HG03064 (cell line): ENCODE measurements at regions not wholly inside any gene's neighbourhood (a gene's known extent, or its start where the extent isn't known, plus 50 kb on each side); places are given as distances from the start of the nearest gene placed in this dataset.
"Not testable (repeated sequence)": the region's sequence is repeated elsewhere in the genome, so short reads cannot be mapped to it uniquely, and the experiment has no call there.

Experiments
- ATAC-seq: cut with Tn5 transposase; IDR thresholded peaks from one replicate; pipeline ENCODE4 v1.9.1; 2021; ENCODE audit warnings: low read depth; ENCODE audit not compliant: unreplicated experiment

DNA sequence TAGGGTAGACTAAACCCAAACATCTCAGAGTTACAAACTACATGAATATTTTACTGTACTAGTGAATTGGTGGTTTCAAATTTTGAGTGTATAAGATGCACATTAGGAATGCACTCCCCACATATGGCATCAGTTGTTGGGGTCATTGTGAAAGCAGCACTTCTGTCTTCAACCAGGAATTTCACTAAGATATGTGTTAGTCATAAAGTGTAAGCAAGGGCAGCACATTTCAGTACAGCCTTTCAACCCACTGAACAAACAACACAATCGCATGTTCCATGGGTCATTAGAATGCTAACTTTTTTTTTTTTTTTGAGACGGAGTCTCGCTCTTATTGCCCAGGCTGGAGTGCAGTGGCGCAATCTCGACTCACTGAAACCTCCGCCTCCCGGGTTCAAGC is 164.1 kb upstream of the MAP2 start:
- ATAC-seq, result no peak

DNA sequence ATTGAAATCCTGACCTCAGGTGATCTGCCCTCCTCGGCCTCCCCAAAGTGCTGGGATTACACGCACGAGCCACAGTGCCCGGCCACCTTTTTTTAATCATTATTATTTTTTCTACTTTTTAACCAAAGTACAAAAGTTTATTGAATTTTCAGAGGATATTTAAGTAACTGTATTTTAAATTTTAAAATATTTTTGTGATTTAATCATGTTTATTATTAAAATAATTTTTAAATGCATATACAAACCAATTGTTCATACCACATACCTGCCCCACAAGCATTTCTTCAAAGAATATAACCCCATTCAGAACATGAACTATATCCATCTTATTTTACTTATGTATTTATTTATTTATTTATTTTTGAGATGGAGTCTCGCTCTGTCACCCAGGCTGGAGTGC is 163.6 kb upstream of the MAP2 start:
- no peak for ATAC-seq

DNA sequence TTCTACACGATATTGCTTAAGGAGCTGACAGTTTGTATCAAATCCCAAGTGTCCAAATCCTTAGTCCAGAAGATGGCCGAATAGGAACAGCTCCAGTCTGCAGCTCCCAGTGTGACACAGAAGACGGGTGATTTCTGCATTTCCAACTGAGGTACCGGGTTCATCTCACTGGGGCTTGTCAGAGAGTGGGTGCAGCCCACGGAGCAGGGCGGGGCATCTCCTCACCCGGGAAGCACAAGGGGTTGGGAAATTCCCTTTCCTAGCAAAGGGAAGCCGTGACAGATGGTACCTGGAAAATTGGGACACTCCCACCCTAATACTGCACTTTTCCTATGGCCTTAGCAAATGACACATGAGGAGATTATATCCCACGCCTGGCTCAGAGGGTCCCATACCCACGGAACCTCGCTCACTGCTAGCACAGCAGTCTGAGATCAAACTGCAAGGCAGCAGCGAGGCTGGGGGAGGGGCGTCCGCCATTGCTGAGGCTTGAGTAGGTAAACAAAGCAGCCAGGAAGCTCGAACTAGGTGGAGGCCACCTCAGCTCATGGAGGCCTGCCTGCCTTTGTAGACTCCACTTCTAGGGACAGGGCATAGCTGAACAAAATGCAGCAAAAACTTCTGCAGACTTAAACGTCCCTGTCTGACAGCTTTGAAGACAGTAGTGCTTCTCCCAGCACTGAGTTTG is 162.3 kb upstream of the MAP2 start:
- not testable (repeated sequence) for ATAC-seq

DNA sequence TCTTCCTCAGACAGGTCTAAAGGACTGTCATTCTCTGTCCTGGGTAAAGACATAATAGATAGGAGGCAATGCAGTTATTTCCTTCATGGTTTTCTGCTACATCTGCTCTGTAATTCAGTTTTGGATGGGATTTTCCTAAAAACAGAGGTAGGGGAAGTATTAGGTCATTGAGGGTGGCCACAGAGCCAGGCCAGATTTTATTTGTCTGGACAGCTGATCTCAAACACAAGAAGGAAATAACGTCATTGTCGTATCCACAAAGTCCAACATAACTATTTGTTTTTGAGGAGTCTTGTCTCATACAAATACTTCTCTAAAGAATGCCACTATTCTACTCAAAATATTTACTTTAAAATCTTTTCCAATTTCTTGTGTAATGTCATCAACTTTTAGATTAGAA is 154.8 kb upstream of the MAP2 start:
- ATAC-seq, result no peak

DNA sequence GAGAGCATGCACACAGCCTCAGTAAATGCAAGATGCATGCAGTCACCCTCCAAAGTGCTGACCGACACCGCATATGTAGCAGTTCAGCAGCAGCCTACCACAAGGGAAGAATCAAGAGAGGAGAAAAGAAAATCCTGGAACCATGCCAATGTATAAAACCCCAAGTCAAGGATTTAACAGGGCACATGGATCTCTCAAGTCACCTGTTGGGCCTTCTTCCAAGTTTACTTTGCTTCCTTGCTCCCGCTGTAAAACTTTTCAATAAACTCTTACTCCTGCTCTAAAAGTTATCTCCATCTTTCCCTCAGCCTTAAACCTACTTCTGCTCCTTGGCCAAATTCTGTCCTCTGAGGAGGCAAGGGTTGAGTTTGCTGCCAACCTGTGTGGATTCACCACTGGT is 147.8 kb upstream of the MAP2 start:
- ATAC-seq, result no peak

DNA sequence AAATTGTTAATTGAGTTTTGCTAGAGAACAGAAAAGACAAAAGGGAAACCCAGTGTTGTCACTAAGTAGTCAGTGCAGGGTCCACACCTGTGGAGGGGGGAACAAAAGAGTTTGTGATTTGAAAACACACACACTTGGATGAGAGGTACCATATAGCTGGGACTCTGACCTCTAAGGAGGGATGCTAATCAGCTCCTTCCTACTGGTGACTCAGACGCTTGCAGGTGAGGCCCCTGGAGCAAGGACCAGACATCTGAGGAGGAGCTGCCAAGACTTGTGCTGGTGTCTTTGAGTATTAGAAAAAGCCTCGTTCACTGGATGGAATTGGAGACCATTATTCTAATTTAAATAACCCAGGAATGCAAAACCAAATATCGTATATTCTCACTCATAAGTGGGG is 146.4 kb upstream of the MAP2 start:
- no peak for ATAC-seq

DNA sequence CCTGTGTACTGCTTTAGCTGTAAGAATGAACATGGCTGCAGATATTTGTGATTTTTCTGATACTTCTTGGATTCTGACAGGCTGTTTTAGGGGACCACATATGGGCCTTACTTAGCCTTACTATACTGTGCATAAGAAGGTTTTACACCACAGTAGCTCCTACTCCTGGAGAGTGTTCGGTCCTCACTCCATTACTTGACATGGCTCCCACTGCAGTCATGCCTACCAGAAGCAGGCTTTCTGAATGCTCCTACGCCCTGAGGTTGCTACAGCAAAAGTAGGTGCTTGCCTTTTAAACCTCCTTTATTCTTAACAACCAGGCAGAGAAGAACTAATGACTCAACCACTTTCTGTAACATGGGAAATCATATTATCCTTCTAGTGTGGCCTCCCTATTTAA is 125.2 kb upstream of the MAP2 start:
- no peak for ATAC-seq

DNA sequence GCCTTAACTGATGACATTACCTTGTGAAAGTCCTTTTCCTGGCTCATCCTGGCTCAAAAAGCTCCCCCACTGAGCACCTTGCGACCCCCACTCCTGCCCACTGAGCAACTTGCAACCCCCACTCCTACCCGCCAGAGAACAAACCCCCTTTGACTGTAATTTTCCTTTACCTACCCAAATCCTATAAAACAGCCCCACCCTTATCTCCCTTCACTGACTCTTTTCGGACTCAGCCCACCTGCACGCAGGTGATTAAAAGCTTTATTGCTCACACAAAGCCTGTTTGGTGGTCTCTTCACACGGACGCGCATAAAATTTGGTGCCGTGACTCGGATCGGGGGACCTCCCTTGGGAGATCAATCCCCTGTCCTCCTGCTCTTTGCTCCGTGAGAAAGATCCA is 124.4 kb upstream of the MAP2 start:
- ATAC-seq, result not testable (repeated sequence)

DNA sequence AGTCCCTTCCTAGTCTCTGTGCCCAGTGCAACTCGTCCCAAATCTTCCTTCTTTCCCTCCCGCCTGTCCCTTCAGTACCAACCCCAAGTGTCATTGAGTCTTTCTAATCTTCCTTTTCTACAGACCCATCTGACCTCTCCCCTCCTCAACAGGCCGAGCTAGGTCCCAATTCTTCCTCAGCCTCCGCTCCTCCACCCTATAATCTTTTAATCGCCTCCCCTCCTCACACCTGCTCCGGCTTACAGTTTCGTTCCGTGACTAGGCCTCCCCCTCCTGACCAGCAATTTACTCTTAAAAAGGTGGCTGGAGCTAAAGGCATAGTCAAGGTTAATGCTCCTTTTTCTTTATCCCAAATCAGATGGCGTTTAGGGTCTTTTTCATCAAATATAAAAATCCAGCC is 123.1 kb upstream of the MAP2 start:
- ATAC-seq, result not testable (repeated sequence)

DNA sequence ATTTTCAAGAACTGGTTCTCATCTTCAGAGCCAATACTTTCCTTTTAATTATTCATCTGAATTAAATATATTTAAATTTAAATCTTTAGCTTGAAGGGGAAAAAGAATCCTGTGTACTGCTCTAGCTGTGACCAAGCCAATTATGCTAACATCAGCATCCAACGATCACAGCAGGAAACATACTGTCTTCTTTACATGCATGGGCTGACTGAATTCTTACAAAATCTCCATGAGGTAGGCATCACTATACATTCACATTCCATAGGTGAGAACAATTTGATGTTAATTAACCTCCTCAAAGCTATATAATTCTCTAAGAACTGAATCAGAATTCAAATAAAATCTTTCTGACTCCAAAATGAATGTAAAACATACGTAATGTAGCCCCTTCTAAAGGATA is 118.8 kb upstream of the MAP2 start:
- no peak for ATAC-seq

DNA sequence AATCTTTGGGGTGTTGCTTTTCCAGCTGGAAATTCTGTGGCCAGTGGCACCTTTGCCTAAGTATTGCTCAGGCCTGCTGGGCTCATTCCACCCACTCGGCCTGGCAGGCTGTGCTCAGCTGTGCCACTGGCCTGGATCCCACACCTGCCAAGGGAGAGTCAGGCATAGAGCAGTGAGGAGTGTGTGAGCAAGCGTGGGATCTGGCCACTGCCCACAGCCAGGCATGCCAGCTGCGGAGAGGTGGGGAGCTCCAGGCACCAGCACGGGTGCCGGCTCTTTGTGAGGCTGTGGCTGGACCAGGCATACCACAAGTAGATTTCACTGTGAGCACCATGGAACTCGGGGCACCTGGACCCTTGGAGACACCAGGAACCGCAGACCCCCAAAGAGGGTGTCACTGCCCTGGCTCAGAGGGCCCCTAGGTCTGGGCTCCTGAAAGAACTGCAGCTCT is 118.1 kb upstream of the MAP2 start:
- ATAC-seq, result no peak

DNA sequence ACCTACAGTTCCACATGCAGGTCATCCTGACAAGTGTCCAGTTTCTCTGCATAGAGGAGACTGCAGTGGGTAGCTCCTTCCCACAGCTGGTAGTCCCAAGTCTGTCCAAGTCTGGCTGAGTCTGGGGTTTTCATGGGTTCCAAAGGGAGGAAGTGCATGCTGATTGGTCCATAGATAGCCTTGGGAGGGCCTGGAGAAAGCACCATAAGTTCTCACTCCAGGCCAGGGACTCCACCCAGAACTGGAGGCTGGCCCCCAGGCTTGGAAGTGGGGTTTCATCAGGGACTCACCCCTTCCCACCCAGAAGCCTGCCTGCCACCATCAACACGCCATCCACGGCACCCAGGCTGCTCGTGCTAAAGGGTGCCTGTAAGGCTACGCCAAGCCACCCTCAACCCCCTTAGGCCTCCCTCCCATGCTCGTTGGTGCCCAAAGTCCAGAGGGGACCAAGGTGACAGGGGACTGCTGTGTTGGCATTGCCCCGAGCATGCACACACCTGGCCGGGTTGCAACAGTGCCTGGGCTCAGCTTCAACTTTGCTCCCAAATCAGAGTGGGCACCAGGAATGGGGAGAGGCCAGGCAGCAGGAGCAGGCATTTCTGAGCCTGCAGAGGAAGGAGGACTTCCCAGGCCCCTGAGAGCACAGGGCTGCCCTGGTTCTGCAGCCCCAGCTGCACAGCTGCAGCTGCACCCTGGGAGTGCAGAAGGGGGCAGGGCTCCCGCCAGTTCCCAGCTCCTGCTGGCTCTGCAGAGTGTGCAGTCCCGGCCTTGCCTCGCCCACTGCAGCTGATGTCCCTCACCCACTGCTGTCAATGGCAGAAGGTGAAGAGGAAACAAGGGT is 116.5 kb upstream of the MAP2 start:
- no peak for ATAC-seq

DNA sequence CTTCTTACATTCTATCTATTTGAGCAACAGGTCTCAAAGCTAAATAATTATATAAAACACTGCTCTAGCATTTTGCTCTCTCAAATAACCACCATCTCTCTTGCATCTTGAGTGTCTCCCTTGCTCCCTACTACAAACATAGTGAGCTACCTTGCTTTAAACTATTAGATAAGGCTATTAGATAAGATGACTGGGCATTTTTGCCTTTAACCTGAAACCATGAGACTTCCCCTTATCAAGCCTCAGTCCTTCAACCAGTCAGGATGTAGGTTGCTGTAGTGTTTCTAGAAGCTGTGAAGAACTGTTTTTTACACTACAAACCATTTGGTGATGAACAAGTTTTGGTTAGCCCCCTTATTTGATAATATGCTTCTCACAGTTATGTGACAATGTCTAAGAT is 115.4 kb upstream of the MAP2 start:
- no peak for ATAC-seq

DNA sequence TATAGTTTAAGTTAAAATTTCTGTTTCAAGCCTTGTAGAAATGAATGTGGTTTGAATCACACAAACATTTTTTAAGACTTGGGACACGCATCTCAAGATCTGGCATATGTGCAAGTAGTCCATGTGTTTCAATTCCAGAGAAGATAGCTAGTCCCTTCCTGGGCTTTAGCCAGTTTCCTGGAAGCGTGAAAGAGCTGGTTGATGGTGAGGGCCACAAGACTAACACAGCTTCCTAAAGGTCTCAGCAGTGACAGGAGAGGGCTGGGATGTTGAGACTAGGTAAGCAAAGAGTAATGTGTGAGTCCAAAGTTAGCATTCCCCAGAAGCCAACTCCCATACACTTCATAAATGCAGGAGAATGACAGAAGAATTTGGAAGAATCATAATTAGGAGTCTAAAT is 111.9 kb upstream of the MAP2 start:
- no peak for ATAC-seq

DNA sequence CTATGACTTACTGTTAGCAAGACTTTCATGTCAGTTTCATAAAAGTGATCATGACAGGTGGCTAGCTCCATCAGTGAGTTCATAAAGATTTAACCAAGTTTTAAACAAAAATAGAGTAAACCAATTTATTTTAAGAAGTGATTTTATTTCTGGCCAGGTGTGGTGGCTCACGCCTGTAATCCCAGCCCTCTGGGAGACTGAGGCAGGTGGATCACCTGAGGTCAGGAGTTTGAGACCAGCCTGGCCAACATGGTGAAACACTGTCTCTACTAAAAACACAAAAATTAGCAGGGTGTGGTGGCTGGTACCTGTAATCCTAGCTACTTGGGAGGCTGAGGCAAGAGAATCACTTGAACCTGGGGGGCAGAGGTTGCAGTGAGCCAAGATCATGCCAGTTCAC is 111.4 kb upstream of the MAP2 start:
- not testable (repeated sequence) for ATAC-seq

DNA sequence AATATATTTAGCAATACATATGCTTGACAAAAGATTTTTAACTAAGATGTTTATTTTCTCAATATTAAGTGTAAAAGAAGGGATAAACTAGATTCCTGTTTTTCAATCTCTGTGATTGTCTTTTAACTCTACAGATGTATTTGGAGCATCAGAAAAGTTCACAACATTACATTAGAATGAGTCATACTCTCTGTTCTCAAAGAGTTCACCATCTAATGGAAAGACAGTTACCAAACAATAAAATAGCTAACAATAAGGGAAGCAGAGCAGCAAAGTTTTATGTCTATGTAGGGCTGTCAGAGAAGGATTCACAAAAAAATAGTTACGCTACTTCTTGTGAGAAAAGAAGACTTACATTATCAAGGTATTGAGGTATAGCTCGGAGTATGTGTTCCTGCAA is 109.2 kb upstream of the MAP2 start:
- no peak for ATAC-seq

DNA sequence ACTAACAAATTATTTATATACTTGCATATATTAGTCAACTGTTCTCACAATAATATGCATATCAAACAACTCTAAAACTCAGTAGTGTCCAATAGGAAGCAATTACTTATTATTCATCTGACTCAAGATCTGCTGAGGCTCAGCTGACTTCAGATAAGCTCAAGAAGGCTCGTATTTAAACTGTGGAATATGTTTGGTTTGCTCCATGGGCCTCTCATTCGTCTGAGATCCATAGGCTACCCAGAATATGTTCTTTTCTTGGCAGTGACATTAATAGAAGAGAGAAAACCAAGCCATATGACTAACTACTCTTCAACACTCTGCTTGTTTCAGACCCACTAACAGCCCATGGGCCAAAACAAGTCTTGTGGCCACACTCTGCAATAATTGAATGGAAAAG is 107.7 kb upstream of the MAP2 start:
- no peak for ATAC-seq

DNA sequence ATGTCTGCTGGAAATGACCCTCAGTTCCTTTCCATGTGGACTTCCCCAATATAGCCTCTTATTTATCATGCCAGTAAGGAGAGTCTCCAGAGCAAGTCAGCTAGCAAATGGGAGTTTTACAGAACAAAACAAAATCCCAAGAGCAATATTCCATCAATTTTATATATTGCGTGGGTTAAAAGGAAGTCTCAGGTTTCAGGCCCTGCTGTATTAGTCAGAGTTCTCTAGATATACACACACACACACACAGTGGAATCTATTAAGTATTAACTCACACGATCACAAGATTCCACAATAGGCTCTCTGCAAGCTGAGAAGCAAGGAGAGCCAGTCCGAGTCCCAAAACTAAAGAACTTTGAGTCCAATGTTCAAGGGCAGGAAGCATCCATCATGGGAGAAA is 102.8 kb upstream of the MAP2 start:
- ATAC-seq, result no peak

DNA sequence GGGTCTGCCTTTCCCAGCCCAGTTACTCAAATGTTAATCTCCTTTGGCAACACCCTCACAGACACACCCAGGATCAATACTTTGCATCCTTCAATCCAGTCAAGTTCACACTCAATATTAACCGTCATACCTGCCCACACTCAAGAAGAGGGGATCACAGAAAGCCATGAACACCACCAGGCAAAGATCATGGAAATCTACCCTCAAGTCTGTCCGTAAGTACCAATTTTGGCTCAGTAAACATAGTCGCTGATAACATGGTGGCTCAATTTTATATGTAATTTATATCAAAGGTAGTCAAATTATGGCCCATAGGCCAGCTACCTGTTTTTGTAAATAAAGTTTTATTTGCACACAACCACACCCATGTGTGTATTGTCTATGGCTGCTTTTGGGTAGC is 102.3 kb upstream of the MAP2 start:
- ATAC-seq, result no peak

DNA sequence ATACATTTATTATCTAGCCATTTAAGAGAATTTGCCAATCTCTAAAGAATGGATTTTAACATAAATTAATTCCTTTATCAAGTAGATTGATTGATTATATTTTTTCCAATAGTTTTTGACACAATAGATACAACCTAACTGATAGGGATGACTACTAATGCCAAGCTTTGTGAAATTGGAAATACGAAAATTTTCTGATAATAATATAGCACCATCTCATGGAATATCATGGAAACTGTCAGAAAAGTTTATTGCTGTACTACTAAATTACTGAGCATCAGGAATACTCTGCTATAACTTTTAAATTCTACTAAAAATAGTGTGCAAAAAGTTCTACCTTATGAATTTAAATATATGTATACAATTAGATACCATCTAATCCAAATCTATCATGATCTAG is 101.8 kb upstream of the MAP2 start:
- ATAC-seq, result no peak

DNA sequence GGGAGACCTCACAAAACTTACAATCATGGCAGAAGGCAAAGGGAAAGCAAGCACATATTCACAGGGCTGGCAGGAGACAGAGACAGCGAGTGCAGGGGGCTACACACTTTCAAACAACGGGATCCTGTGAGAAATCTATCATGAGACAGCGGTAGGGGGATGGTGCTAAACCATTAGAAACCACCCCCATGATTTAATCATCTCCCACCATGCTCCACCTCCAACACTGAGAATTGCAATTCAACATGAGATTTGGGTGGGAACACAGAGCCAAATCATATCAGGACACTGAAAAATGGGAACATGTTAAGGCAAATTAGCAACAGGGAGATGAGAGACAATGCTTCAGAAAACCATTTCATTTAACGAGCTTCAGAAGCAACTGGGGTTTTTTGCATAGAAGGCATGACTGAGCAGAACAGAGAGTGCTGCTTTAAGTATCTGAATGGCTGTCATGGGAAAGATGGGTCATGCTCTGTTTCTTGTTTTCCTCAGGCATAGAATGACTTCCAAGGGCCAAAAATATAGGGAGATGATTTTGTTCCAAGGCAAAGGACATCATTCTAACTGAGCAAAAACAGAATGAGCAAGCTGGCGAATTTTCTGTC is 100.8 kb upstream of the MAP2 start:
- no peak for ATAC-seq

DNA sequence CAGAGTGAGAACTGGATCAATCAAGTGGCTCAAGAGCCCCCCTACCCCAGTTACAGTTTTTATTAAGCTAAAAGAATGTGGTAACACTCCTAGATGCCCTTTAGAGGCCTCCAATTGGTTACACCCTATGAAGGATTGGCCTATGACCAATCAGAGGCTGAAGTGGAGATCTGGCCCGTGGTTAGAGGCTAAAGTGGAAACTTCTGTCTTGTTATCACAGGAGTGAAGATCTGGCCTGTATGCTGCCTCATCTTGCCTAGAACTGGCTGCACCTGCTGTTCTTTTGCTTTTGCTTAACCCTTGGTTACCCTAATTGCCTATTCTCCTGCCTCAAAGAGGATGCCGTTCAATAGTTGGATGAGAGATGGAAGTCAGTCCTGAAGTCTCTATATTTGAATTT is 100.1 kb upstream of the MAP2 start:
- no peak for ATAC-seq
